Liver (tissue), 8 donors: ENCODE measurements at regions not wholly inside any gene's neighbourhood (a gene's known extent, or its start where the extent isn't known, plus 50 kb on each side); places are given as distances from the start of the nearest gene placed in this dataset.

Source experiments
- DNase-seq: peaks from one replicate; pipeline ENCODE4 v3.0.0-alpha.2; 2017; ENCODE audit warnings: low spot score
- H3K27ac ChIP-seq, 2 donors: one replicate each; pipeline ENCODE4 v1.7.0; 2013; ENCODE audit warnings: inconsistent platforms in 2 of 2, low read length in 2 of 2, control low read depth in 1 of 2, low read depth in 1 of 2, mild to moderate bottlenecking in 1 of 2
- H3K27me3 ChIP-seq, 4 donors: one replicate each; pipeline versions ENCODE4 v1.6.1 to v1.7.0; 2013; ENCODE audit warnings: low read length in 3 of 4, inconsistent platforms in 1 of 4, mild to moderate bottlenecking in 1 of 4, moderate library complexity in 1 of 4; ENCODE audit not compliant: control insufficient read depth in 4 of 4, insufficient read depth in 4 of 4
- H3K36me3 ChIP-seq, 4 donors: one replicate each; pipeline versions ENCODE4 v1.6.1 to v1.7.0; 2013; ENCODE audit warnings: low read length in 3 of 4, mild to moderate bottlenecking in 3 of 4, low read depth in 1 of 4, moderate library complexity in 1 of 4; ENCODE audit not compliant: control insufficient read depth in 4 of 4, insufficient read depth in 3 of 4
- H3K4me1 ChIP-seq, 4 donors: one replicate each; pipeline versions ENCODE4 v1.6.1 to v1.7.0; 2013; ENCODE audit warnings: low read length in 3 of 4, mild to moderate bottlenecking in 3 of 4, moderate library complexity in 1 of 4; ENCODE audit not compliant: control insufficient read depth in 4 of 4, insufficient read depth in 4 of 4
- H3K4me3 ChIP-seq, 3 donors: one replicate each; pipeline versions ENCODE4 v1.6.1 to v1.7.0; 2013; ENCODE audit warnings: low read length in 3 of 3, control low read depth in 1 of 3, low read depth in 1 of 3, mild to moderate bottlenecking in 1 of 3
- H3K9ac ChIP-seq, 2 donors: one replicate each; pipeline ENCODE4 v1.7.0; 2013; ENCODE audit warnings: low read length in 2 of 2, mild to moderate bottlenecking in 2 of 2, moderate library complexity in 2 of 2, control low read depth in 1 of 2, low read depth in 1 of 2
- H3K9me3 ChIP-seq, 4 donors: one replicate each; pipeline versions ENCODE4 v1.6.1 to v1.7.0; 2013; ENCODE audit warnings: low read length in 3 of 4; ENCODE audit not compliant: control insufficient read depth in 4 of 4
- EGR1 ChIP-seq, 2 donors: IDR thresholded peaks; 2 replicates each; pipeline ENCODE4 v1.6.1; 2016 to 2018; ENCODE audit warnings: antibody characterized with exemption in 2 of 2, low read depth in 2 of 2
- FOXA1 ChIP-seq: IDR thresholded peaks from 2 replicates; pipeline ENCODE4 v1.6.1; 2016; ENCODE audit warnings: antibody characterized with exemption
- FOXA2 ChIP-seq: IDR thresholded peaks from 2 replicates; pipeline ENCODE4 v1.6.1; 2016; ENCODE audit warnings: antibody characterized with exemption
- GABPA ChIP-seq, 2 donors: IDR thresholded peaks in 1 of 2; conservative IDR thresholded peaks in 1 of 2; 2 replicates each; pipeline ENCODE4 v1.6.1; 2016; ENCODE audit warnings: antibody characterized with exemption in 2 of 2, mild to moderate bottlenecking in 1 of 2, moderate library complexity in 1 of 2
- HNF4A ChIP-seq, 2 donors: conservative IDR thresholded peaks; 2 replicates each; pipeline ENCODE4 v1.6.1; 2016; ENCODE audit warnings: antibody characterized with exemption in 2 of 2, mild to moderate bottlenecking in 2 of 2
- HNF4G ChIP-seq: IDR thresholded peaks from 2 replicates; pipeline ENCODE4 v1.6.1; 2016; ENCODE audit warnings: antibody characterized with exemption
- NR2F2 ChIP-seq: IDR thresholded peaks from 2 replicates; pipeline ENCODE4 v1.6.1; 2016; ENCODE audit warnings: antibody characterized with exemption
- RXRA ChIP-seq, 2 donors: IDR thresholded peaks; 2 replicates each; pipeline ENCODE4 v1.6.1; 2017 to 2018; ENCODE audit warnings: antibody characterized with exemption in 2 of 2, mild to moderate bottlenecking in 1 of 2
- SP1 ChIP-seq: IDR thresholded peaks from 2 replicates; pipeline ENCODE4 v1.6.1; 2018; ENCODE audit warnings: antibody characterized with exemption, mild to moderate bottlenecking
- TAF1 ChIP-seq: conservative IDR thresholded peaks from 2 replicates; pipeline ENCODE4 v1.6.1; 2016; ENCODE audit warnings: antibody characterized with exemption, mild to moderate bottlenecking
- YY1 ChIP-seq: IDR thresholded peaks from 2 replicates; pipeline ENCODE4 v1.6.1; 2016; ENCODE audit warnings: antibody characterized with exemption, mild to moderate bottlenecking
- WGBS: extraction: QIAGEN DNeasy Blood & Tissue Kit; methylation state at CpG from one replicate; pipeline ENCODE4 v1.1.7; 2013; 5-methylcytosine and 5-hydroxymethylcytosine counted together
- TF ChIP-seq, protein P1 (sequence below): IDR thresholded peaks from 2 replicates; pipeline ENCODE4 v1.6.1; 2016; ENCODE audit warnings: antibody characterized with exemption
- TF ChIP-seq, protein P2 (sequence below): IDR thresholded peaks from 2 replicates; pipeline ENCODE4 v1.6.1; 2016; ENCODE audit warnings: antibody characterized with exemption
- TF ChIP-seq, protein P3 (sequence below): fragments of 150-350 bp; IDR thresholded peaks from 2 replicates; pipeline ENCODE4 v1.5.1; 2017; ENCODE audit warnings: improper control_type of control experiment, low read depth, low read length; ENCODE audit not compliant: missing input control
- TF ChIP-seq, protein P4 (sequence below): IDR thresholded peaks from 2 replicates; pipeline ENCODE4 v1.6.1; 2016; ENCODE audit warnings: antibody characterized with exemption
- donor health status: healthy.
- donor health status: healthy.
- donor health status: healthy.
- donor health status: healthy.
- donor health status: healthy.

DNA sequence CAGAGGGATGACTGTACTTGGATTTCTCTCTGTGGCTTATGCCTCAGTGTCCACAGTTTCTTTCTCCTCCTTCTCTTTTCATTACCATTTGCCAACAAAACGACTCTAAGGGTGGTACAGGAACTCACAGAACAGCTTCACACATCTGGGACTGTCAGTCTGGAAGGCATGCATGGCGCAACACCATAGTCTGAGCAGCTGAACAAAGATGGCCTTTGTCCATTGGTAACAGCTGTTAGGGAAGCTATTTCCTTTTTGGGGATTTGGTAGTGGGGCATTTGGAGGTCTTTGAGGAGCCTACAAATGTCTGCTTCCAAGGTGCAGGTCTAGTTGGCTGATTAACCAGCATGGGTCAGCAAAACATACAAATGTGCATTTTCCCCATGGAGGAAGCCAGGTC lies 81.4 kb upstream of the PCDH8 start:
- Histone ChIP-seq H3K27ac (no peak overlapping the region), H3K27me3 (no peaks in the 10 kb centered on the region), H3K9me3 (no peaks in the 10 kb centered on the region), H3K4me3 (no peak overlapping the region), H3K36me3 (no peaks in the 10 kb centered on the region), H3K4me1 (no peaks in the 10 kb centered on the region), H3K9ac (no peak overlapping the region)
- WGBS: 56% methylated on average over 2 of the region's 2 CpGs
- DNase-seq: no peak
- TF ChIP-seq FOXA1 (no peak), NR2F2 (no peak)
- TF ChIP-seq, protein P1, sequence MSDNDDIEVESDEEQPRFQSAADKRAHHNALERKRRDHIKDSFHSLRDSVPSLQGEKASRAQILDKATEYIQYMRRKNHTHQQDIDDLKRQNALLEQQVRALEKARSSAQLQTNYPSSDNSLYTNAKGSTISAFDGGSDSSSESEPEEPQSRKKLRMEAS: no peak

GRCh38 chr13:52926971-52927370 lies 78.5 kb upstream of the PCDH8 start:
- 67% methylated on average over 2 of the region's 2 CpGs for WGBS
- Histone ChIP-seq H3K4me3 (no peak overlapping the region), H3K27me3 (no peaks in the 10 kb centered on the region), H3K9ac (no peak overlapping the region), H3K36me3 (no peaks in the 10 kb centered on the region), H3K9me3 (no peaks in the 10 kb centered on the region), H3K27ac (no peak overlapping the region), H3K4me1 (no peaks in the 10 kb centered on the region)
- TF ChIP-seq FOXA1 (no peak), EGR1 (IDR thresholded peaks at IDR 0.05; ENCODE audit: low read depth in 2 of 2) (no peak), YY1 (no peak), SP1 (no peak), HNF4G (no peak), FOXA2 (no peak), NR2F2 (no peak), RXRA (IDR thresholded peaks at IDR 0.05) (no peak), HNF4A (conservative IDR thresholded peaks at IDR 0.05) (no peak), TAF1 (no peak)
- TF ChIP-seq, protein P2, sequence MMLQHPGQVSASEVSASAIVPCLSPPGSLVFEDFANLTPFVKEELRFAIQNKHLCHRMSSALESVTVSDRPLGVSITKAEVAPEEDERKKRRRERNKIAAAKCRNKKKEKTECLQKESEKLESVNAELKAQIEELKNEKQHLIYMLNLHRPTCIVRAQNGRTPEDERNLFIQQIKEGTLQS: no peak
- TF ChIP-seq, protein P1: no peak
- TF ChIP-seq, protein P3, sequence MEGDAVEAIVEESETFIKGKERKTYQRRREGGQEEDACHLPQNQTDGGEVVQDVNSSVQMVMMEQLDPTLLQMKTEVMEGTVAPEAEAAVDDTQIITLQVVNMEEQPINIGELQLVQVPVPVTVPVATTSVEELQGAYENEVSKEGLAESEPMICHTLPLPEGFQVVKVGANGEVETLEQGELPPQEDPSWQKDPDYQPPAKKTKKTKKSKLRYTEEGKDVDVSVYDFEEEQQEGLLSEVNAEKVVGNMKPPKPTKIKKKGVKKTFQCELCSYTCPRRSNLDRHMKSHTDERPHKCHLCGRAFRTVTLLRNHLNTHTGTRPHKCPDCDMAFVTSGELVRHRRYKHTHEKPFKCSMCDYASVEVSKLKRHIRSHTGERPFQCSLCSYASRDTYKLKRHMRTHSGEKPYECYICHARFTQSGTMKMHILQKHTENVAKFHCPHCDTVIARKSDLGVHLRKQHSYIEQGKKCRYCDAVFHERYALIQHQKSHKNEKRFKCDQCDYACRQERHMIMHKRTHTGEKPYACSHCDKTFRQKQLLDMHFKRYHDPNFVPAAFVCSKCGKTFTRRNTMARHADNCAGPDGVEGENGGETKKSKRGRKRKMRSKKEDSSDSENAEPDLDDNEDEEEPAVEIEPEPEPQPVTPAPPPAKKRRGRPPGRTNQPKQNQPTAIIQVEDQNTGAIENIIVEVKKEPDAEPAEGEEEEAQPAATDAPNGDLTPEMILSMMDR: no peak
- TF ChIP-seq, protein P4, sequence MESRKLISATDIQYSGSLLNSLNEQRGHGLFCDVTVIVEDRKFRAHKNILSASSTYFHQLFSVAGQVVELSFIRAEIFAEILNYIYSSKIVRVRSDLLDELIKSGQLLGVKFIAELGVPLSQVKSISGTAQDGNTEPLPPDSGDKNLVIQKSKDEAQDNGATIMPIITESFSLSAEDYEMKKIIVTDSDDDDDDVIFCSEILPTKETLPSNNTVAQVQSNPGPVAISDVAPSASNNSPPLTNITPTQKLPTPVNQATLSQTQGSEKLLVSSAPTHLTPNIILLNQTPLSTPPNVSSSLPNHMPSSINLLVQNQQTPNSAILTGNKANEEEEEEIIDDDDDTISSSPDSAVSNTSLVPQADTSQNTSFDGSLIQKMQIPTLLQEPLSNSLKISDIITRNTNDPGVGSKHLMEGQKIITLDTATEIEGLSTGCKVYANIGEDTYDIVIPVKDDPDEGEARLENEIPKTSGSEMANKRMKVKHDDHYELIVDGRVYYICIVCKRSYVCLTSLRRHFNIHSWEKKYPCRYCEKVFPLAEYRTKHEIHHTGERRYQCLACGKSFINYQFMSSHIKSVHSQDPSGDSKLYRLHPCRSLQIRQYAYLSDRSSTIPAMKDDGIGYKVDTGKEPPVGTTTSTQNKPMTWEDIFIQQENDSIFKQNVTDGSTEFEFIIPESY: no peak
- DNase-seq: no peak

DNA sequence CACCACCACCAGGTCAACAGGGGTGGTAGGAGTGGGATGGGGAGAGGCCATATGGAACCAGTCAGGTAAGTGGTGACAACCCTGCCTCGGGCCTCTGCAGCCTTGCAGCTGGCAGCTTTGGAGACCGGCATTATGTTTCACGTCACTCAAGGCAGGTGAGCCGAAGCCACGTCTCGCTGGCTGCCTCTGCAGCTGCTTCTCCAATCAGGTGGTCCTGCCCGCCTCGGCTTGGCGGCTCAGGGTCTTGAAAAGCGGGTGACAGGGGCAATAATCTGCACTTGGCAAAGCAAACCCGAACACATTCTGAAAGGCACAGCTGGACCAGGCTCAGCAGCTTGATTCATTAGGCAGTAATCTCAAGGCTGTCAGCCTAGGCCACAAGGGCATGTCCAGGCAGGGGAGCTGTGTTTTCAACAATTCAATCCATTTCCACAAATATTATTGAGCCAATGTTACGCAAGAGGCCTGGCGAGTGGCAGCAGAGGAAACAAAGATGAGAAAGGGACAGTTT lies 77.4 kb upstream of the PCDH8 start:
- Histone ChIP-seq H3K9ac (no peak overlapping the region), H3K27ac (no peak overlapping the region), H3K36me3 (no peaks in the 10 kb centered on the region), H3K9me3 (no peaks in the 10 kb centered on the region), H3K4me1 (no peaks in the 10 kb centered on the region), H3K27me3 (no peaks in the 10 kb centered on the region), H3K4me3 (no peak overlapping the region)
- TF ChIP-seq, protein P2: no peak
- TF ChIP-seq EGR1 (IDR thresholded peaks at IDR 0.05; ENCODE audit: low read depth in 2 of 2): no peak
- no peak for TF ChIP-seq FOXA1
- TF ChIP-seq, protein P1: no peak
- no peak for TF ChIP-seq GABPA (IDR thresholded peaks at IDR 0.05 in 1 of 2, conservative IDR thresholded peaks at IDR 0.05 in 1 of 2)
- TF ChIP-seq HNF4G: no peak
- TF ChIP-seq TAF1: no peak
- TF ChIP-seq HNF4A (conservative IDR thresholded peaks at IDR 0.05): no peak
- DNase-seq: no peak
- 79% methylated on average over 13 of the region's 13 CpGs for WGBS
